GM21619 (cell line): ENCODE measurements at regions not wholly inside any gene's neighbourhood (a gene's known extent, or its start where the extent isn't known, plus 50 kb on each side); places are given as distances from the start of the nearest gene placed in this dataset.
"Not testable (repeated sequence)": the region's sequence is repeated elsewhere in the genome, so short reads cannot be mapped to it uniquely, and the experiment has no call there.

Source experiments
- ATAC-seq: cut with Tn5 transposase; IDR thresholded peaks from one replicate; pipeline ENCODE4 v1.9.1; 2021; ENCODE audit not compliant: unreplicated experiment

- ATAC-seq: no peak
These were observed 111.3 kb upstream of the SIX2 start for GRCh38 chr2:45120546-45120945.

DNA sequence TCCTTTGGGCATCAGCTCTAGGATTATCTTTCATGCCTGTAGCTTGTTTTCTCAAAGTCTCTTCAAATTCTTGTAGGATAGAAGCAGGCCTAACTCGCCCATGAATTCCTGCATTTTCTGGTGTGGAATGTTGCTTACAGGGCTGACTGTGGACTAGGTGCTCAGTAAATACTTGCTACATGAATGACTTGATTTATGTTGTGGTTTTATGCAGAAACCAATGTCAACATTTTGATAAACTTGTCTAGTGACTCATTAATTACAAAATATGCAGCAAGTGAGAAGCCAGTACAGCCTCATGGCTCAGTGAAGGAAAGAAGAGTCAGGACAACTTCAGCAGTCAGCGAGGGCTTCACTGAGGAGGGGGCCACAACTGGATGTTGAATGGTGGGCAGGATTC lies 110.6 kb upstream of the SIX2 start:
- ATAC-seq: no peak

GRCh38 chr2:45119038-45119437 lies 109.8 kb upstream of the SIX2 start:
- no peak for ATAC-seq

GRCh38 chr2:45117383-45117782 lies 108.1 kb upstream of the SIX2 start:
- no peak for ATAC-seq

- no peak for ATAC-seq
These were observed 105.9 kb upstream of the SIX2 start for GRCh38 chr2:45115181-45115580.

GRCh38 chr2:45114221-45114955 lies 105.1 kb upstream of the SIX2 start:
- ATAC-seq: no peak

DNA sequence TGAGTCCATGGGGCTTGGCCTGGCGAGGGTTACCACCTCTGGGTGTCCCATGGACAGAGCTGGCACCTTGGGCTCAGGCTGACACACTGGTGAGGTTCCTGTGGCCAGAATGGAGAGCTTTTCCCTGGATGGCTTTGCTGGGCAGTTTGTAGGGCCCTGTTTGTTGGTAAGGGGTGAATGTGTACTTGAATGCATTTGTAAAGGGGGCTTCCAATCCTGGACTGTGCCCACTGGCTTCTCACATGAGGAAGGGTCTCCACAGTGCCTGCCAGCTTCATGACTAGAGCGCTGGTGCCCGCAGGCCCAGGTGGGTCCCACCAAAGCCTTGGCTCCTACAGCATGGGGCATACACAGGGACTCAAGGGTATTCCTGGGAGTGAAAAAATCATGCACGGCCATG lies 103.5 kb upstream of the SIX2 start:
- ATAC-seq: no peak

DNA sequence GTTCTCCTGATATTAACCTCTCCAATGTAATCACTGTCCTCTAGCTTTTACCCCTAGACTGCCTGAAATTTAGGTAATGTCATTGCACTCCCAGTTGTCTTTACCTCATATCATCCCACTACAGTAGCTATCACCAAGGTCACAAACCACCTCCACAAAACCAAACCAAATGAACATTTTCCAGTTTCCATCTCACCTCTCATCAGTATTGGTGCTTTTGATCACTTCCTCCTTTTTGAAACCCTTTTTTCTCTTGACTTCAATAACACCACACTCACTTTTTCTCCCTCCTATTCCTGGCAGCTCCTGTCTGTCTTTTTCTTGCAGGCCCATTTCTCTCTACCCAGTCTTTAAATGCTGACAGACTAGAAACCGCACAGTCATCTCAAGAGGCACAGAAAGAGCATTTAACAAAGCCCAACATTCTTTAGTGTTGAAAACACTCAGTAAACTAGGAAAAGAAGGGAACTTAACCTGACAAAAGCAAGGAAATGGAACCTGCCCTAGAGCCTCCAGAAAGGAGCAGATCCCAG lies 95.9 kb upstream of the SIX2 start:
- no peak for ATAC-seq

- ATAC-seq: no peak
These were observed 95.2 kb upstream of the SIX2 start for GRCh38 chr2:45104429-45104828.

DNA sequence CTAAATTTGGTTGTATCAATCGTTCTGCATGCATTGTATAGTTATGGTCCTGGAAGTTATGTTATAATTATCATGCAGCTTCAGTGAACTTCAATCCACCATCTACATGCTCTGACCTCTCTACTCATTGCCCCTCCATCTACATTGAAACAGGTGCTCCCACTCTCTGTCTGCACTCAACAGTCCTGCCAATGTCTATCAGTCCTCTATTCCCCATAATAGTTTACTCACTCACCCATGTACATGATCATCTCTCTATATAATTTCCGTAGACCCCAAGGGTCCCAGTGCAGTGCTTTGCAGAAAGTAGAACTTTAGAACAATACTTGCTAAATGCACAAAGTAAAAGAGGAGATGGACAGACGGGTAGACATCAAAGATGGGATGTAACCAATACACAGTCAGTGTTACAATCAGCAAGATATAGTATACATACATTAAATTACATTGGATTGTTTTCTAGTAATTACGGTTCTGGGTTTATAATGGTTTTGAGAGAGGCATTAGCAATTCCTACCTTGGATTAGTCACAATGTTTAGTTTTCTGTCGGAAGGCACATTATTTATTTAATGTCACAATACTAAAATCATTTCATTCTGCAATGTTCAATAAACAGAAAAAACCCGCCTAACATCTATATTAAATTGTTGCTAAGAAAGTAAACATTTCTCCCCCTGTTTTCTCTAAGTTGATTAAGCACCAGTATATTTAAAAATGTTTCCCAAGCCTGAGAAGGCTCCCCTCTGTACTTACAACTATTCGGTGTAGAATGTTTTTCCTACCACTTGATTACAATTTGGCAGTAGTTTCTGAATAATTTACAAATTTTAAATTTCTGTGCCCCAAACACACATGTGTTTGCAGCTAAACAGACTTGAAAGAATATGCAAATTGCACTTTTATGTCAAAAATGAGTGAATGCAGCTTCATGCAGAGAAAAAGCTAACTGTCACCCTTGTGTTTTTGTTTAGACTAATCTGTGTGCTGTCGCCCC lies 94.4 kb upstream of the SIX2 start:
- no peak for ATAC-seq

DNA sequence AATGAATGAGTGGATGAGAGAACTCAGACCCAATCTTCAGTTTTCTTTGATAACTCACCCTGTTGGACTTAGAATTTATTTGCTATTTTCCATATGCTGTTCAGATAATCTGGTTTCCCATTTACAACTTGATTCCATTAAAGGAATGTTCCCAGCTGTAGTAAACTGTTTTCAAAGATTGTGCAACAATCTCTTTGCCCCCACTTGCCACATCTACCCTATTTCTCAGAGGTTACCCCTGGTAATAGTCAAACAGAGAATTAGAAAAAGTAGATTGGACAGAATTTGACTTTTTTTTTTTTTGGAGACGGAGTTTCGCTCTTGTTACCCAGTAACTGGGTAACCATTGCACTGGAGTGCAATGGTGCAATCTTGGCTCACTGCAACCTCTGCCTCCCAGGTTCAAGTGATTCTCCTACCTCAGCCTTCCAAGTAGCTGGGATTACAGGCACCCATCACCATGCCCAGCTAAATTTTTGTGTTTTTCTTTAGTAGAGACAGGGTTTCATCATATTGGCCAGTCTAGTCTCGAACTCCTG lies 93.4 kb upstream of the SIX2 start:
- ATAC-seq: no peak

DNA sequence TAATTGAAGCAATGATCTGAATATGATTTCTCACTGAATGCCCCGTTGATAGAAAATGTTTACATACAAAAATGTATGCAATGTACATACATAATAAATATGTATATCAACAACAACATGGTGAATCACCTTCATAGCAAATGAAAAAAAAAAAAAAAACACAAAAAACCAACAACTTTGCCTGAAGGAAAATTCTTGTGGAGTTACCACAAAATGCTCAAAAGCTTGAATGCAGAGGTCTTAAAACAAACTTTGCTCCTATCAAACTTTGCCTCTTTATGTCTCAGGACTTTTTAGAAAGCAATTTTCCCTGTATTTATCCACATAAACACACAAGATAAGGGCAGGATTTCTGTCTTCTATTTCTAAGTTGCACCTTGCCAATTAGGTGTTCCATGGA lies 92.9 kb upstream of the SIX2 start:
- ATAC-seq: no peak

- no peak for ATAC-seq
These were observed 87.7 kb upstream of the SIX2 start for GRCh38 chr2:45096996-45097395.

DNA sequence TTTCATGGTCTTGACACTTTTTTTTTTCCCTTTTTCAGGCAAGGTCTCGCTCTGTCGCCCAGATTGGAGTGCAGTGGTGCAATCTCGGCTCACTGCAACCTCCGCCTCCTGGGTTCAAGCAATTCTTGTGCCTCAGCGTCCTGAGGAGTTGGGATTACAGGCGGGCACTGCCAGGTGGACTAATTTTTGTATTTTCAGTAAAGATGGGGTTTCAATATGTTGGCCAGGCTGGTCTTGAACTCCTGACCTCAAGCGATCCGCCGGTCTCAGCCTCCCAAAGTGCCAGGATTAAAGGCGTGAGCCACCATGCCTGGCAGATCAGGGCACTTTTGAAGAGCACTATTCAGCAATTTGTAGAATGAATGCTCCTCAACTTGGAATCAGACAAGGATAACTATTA lies 86.8 kb upstream of the SIX2 start:
- ATAC-seq: not testable (repeated sequence)

GRCh38 chr2:45093663-45094062 lies 84.4 kb upstream of the SIX2 start:
- no peak for ATAC-seq

DNA sequence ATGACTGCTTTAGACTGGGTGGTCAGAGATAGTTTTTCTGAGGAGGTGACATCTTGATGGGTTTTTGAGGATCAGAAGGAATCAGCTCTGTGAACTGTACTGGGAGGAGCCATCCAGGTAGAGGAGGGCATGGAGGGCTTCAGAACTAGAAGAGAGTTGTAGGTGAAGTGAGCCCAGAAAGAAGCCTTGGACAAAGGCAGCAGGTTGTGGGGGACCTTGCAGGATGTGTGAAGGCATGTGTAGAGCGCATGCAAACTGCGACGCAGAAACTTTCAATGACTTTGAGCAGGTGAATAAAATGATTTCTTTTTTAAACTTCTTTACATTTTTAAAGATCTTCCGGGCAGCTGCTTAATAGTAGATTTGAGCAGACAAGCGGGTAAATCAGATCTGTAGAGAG lies 83.9 kb upstream of the SIX2 start:
- ATAC-seq: no peak

DNA sequence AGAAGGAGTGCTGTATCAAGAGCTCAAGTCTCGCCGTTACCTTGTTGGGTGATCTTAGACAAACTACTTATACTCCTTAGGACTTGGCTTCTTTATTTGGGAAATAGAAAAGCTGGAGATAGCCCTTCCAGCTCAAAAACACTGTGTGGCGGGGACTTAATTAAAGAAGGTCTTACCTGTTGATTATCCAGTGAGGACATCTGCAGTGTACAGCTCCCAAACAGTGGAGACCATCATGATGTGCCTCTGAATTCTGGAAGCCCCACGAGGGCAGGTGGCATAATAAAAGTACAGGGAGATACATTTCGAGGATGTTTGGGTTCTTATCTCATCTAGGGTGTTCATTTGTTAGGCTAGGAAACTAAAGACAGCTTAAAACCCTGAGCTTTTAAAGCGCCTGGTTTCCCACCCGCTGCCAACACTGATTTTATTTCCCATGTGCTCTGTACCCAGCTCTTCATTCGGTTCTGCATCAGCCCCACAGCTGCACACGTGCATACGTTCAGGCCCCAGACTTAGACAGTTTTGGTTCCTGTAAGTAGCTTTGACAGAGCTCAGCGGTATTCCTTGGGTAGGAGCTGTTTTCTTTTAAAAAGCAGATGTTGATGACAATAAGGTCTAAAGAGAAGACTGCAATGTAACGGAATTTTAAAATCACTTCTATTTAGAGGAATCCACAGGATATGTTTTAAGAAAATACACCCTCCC lies 80.5 kb upstream of the SIX2 start:
- ATAC-seq: no peak

DNA sequence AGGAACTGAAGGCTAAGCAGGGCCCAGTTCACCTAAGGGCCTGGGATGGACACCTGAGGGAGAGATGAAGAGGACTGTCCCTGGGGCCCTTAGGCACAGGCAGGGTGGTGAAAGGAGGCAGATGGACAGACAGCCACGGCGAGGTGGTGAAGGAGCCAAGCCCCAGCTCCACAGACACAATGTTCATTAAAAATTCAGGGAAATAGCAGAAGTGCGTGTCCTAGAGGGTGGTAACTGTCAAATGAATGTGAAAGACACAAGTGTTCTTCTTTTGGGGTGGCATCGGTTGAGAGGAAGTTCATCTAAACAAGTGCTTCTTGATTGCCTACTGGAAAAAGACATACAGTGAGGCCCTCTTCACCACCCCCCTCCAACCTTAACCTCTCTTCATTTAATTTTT lies 76.2 kb upstream of the SIX2 start:
- no peak for ATAC-seq

DNA sequence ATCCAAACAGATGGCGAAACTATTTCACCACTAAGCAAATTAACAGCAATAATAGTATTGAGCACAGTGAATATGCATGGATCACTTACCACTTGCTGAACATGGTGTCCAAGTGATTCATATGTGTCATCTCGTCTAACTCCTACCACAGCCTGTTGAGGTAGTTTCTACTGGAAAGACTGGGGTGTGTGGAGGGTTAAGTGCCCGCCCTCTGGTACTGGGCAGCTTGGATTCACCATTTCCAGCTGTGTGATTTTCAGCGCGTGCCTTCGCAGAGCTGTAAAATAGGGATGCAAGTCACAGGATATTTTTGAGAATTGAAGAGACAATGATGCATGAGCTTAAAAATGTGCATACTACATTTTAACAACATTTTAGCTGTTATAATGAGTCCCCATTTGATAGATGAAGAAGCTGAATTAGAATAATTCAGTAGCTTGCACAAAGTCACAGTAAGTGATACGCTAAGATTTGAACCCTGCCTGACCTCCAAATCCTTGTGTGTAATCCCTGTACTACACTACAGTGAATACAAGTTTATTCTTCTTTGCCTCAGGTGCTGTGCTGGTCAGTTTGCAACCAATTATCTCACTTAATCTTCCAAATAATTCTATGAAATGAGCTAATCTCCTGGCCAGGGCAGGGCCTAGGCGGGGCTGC lies 75.2 kb upstream of the SIX2 start:
- no peak for ATAC-seq

DNA sequence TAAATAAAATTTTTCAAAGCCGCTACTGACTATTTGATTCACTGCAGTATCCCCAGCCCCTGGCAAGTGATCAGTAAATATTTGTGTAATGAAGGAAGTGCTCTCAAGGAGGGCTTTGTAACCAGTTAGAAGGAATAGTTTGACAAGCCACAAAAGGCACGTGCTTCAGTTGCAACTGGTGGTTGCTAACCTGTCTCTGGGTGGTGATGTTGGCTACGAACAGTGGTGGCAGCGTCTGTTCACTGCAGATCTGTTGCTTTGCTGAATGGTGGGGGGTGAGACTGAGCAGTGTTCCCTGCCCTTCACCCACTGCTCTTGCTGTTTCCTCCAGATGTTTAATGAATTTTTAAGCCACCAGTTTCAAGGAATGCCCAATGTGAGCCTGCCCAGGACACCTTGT lies 73.9 kb upstream of the SIX2 start:
- ATAC-seq: no peak

DNA sequence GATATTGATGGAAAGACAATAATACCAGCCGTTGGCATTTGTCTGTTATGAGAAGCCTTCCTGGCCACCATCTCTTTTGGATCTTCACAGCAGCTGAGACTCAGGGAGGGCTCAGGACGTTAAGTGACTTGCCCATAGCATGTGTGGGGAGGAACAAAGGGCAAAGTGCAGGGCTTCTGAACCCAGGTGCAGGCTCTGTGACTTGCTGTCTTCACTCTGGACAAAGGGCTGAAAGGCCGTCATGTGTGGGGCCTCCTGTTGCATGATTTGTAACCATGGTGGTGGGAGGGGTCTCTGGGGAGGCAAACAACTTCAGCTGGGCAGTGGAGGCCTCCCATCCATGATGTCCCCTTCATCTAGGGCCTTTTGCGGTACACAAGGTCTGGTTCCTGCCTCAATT lies 65.5 kb upstream of the SIX2 start:
- ATAC-seq: no peak
